Small intestine (tissue), 7 donors: ENCODE measurements at regions not wholly inside any gene's neighbourhood (a gene's known extent, or its start where the extent isn't known, plus 50 kb on each side); places are given as distances from the start of the nearest gene placed in this dataset.

Experiments
- DNase-seq, 2 donors: peaks; one replicate each; pipeline versions ENCODE4 v3.0.0 to v3.0.0-alpha.2; 2013
- FAIRE-seq: peaks from 2 replicates; lab custom pipeline; 2012; peaks lifted over from hg19 to GRCh38; lab: Jason Lieb, UNC
- H3K27ac ChIP-seq, 3 donors: one replicate each; pipeline ENCODE4 v1.5.1; 2013; ENCODE audit warnings: low read length in 2 of 3, mild to moderate bottlenecking in 2 of 3, control low read depth in 1 of 3, inconsistent platforms in 1 of 3, low read depth in 1 of 3, moderate library complexity in 1 of 3
- H3K27me3 ChIP-seq, 3 donors: one replicate each; pipeline ENCODE4 v1.6.1; 2013; ENCODE audit warnings: low read length in 3 of 3, inconsistent platforms in 1 of 3; ENCODE audit not compliant: control insufficient read depth in 3 of 3, insufficient read depth in 3 of 3
- H3K36me3 ChIP-seq, 3 donors: one replicate each; pipeline ENCODE4 v1.6.1; 2013; ENCODE audit warnings: low read length in 3 of 3, inconsistent platforms in 1 of 3, low read depth in 1 of 3, mild to moderate bottlenecking in 1 of 3, moderate library complexity in 1 of 3; ENCODE audit not compliant: control insufficient read depth in 3 of 3, insufficient read depth in 2 of 3
- H3K4me1 ChIP-seq, 3 donors: one replicate each; pipeline ENCODE4 v1.6.1; 2013; ENCODE audit warnings: low read length in 2 of 3, inconsistent platforms in 1 of 3, low read depth in 1 of 3, mild to moderate bottlenecking in 1 of 3, moderate library complexity in 1 of 3; ENCODE audit not compliant: control insufficient read depth in 3 of 3, insufficient read depth in 2 of 3
- H3K4me3 ChIP-seq, 3 donors: one replicate each; pipeline ENCODE4 v1.5.1; 2013; ENCODE audit warnings: low read length in 3 of 3, control low read depth in 1 of 3, inconsistent platforms in 1 of 3, low read depth in 1 of 3, mild to moderate bottlenecking in 1 of 3, moderate library complexity in 1 of 3
- H3K9me3 ChIP-seq, 2 donors: one replicate each; pipeline ENCODE4 v1.6.1; 2013; ENCODE audit warnings: low read depth in 1 of 2, low read length in 1 of 2; ENCODE audit not compliant: control insufficient read depth in 2 of 2, insufficient read depth in 1 of 2
- WGBS, 3 donors: extraction: QIAGEN DNeasy Blood & Tissue Kit; methylation state at CpG; one replicate each; pipeline ENCODE4 v1.1.7; 2013; 5-methylcytosine and 5-hydroxymethylcytosine counted together
- donor health status: healthy with polysubstance abuse.
- donor health status: control.
- donor health status: control.
- donor health status: Bipolar disorder and iron deficiency.
- donor health status: healthy.

DNA sequence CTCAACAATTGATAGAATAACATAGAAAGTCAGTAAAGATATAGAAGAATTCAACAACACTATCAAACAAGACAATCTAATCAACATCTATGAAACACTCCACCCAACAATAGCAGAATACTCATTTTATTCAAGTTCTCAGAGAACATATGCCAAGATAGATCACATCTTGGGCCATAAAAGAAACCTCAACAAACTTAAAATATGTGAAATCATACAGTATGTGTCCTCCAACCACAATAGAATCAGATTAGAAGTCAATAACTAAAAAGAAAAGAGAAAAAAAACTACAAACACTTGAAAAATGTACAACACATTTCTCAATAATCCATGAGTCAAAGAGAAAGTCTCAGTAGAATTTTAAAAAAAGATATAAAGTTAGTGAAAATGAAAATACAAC lies 78.6 kb upstream of the LDB2 start:
- no peaks in the 10 kb centered on the region for H3K9me3 ChIP-seq
- no peaks in the 10 kb centered on the region for H3K36me3 ChIP-seq
- no peaks in the 10 kb centered on the region for H3K27me3 ChIP-seq
- no peak overlapping the region for H3K4me3 ChIP-seq
- H3K27ac ChIP-seq: no peak overlapping the region
- no peaks in the 10 kb centered on the region for H3K4me1 ChIP-seq
- no peak for FAIRE-seq
- no peak for DNase-seq

- no peaks in the 10 kb centered on the region for H3K4me1 ChIP-seq
- H3K4me3 ChIP-seq: no peak overlapping the region
- H3K9me3 ChIP-seq: no peaks in the 10 kb centered on the region
- H3K27me3 ChIP-seq: no peaks in the 10 kb centered on the region
- FAIRE-seq: no peak
- DNase-seq: no peak
- no peaks in the 10 kb centered on the region for H3K36me3 ChIP-seq
- peak overlapping the region in 1 of 3 donors; percentile 12 for H3K27ac ChIP-seq
- WGBS, 3 donors: 56 to 68% (median 57%) methylated on average over 8 of the region's 8 CpGs
These were observed 71.3 kb upstream of the LDB2 start for GRCh38 chr4:16969696-16970135.

DNA sequence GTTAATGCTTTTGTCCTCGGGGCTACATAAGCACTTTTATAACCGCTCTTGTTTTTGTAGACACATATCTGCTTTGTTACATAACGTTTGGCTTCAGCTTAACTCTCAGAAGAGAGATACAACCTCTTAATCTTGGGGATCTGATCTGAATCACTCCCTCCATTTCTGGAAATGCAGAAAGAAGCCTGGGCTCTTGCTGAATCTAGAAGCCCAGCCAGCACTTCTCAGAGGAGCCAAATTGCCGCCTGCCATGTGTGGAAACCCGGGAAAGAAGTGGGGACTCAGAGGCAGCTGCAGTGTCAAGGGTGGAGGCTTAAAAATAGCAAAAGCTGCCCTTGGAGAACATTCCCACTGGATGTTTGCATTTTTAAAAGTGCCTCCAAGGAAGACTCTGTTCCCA lies 69.3 kb upstream of the LDB2 start:
- Histone ChIP-seq H3K4me1 (no peaks in the 10 kb centered on the region), H3K4me3 (no peak overlapping the region), H3K27ac (no peak overlapping the region), H3K27me3 (no peaks in the 10 kb centered on the region), H3K36me3 (no peaks in the 10 kb centered on the region), H3K9me3 (no peaks in the 10 kb centered on the region)
- WGBS, 3 donors: 57 to 61% (median 59%) methylated on average over 5 of the region's 5 CpGs
- no peak for DNase-seq
- no peak for FAIRE-seq

DNA sequence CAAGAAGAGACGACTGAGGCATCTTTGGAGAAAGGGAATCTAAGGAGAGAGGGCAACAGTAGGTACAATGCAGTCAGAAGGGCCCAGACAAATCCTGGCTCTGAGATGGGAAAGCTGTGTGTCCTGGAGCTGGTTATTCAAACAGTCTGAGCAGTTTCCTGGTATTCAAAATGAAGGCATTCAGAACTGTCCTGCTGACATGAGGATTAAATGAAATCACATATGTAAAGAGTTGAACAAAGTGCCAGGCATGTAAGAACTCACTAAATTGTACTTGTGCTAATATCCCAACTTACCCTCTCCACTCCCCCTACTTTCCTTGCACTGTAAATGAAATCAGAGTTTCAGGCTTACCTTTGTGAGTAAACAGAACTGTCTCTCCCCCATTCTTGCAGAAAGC lies 60.9 kb upstream of the LDB2 start:
- Histone ChIP-seq H3K27me3 (no peaks in the 10 kb centered on the region), H3K4me3 (no peak overlapping the region), H3K4me1 (no peaks in the 10 kb centered on the region), H3K27ac (no peak overlapping the region), H3K36me3 (no peaks in the 10 kb centered on the region), H3K9me3 (peaks cover 3 to 8% of the 10 kb centered on the region in 2 donors)
- DNase-seq (no peak), FAIRE-seq (no peak)
- WGBS, 3 donors: 75 to 83% (median 80%) methylated on average over 1 of the region's 1 CpG

DNA sequence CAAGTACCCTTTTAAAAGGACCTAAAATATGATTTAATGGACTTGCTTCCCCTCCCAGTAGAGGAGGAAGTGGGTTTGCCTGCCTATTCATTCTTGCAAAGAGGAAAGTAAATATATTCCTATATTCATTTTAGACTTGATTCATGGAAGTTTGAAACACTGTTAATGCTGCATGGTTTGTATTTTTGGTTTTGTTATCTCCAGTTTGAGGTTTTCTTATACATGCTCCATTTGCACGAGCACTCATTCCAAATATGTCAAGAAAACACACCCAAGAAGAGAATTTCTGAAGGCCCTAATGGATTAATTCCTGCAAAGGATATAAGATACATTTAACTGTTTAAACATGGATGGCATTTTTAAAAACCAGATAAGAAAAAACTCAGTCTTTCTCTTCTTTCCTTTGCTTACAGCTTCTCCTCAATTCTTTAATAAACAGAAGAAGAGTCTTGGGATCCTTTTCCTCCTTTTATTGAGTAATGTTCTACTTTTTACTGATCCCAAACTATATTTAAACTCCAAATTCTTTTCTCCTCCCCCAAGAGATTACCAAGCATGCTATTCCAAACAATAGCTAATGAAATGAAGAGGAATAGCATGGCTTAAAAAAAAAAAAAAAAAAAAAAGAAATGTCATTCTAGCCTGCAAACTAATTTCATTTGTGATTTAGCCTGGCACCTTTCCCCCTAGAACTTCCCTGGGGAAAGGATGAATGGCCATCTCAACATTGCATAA lies 54.6 kb upstream of the LDB2 start:
- H3K9me3 ChIP-seq: peaks cover 0 to 6% of the 10 kb centered on the region in 2 donors
- H3K27ac ChIP-seq: no peak overlapping the region
- H3K4me1 ChIP-seq: no peaks in the 10 kb centered on the region
- FAIRE-seq (no peak), DNase-seq (no peak)
- no peaks in the 10 kb centered on the region for H3K27me3 ChIP-seq
- H3K36me3 ChIP-seq: no peaks in the 10 kb centered on the region
- WGBS, 3 donors: 31 to 39% (median 35%) methylated on average over 1 of the region's 1 CpG
- H3K4me3 ChIP-seq: no peak overlapping the region

DNA sequence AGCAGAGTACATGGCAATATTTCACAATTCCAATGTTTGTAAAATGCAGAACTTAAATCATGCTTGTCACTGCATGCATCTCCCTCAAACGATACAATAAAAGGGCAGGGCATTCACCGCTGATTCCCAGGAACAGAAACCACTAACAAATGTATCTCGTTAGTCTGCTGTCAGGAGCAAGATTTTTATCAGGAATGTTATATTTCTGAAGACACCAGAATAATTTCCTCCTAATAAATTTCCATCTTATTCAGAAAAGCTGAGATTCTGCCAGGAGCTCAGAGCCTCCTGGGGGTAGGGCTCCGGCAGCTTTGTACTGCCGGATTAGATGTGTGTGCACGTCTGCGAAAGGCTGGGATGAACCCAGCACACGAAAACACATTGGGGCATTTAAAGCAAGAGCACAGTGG lies 54.0 kb upstream of the LDB2 start:
- no peaks in the 10 kb centered on the region for H3K4me1 ChIP-seq
- H3K27me3 ChIP-seq: no peaks in the 10 kb centered on the region
- DNase-seq: no peak
- H3K4me3 ChIP-seq: no peak overlapping the region
- FAIRE-seq: no peak
- no peak overlapping the region for H3K27ac ChIP-seq
- H3K9me3 ChIP-seq: peaks cover 0 to 6% of the 10 kb centered on the region in 2 donors
- WGBS, 3 donors: 34 to 63% (median 55%) methylated on average over 8 of the region's 8 CpGs
- H3K36me3 ChIP-seq: no peaks in the 10 kb centered on the region
